ENCODE measurements at regions not wholly inside any gene's neighbourhood (a gene's known extent, or its start where the extent isn't known, plus 50 kb on each side); places are given as distances from the start of the nearest gene placed in this dataset.
"Not testable (repeated sequence)": the region's sequence is repeated elsewhere in the genome, so short reads cannot be mapped to it uniquely, and the experiment has no call there.

GRCh38 chr13:18232994-18233782 is 948.4 kb downstream of the TUBA3C start:
- Mint-ChIP-seq H3K9me3 (ENCODE audit: low read depth) (no peaks in the 10 kb centered on the region), H3K27ac (ENCODE audit: unreplicated experiment) (no peak overlapping the region)
- TF ChIP-seq CTCF (IDR thresholded peaks at IDR 0.05): no peak

GRCh38 chr13:18232298-18232993 is 949.2 kb downstream of the TUBA3C start:
- no peak for TF ChIP-seq CTCF (IDR thresholded peaks at IDR 0.05)
- peaks cover 6% of the 10 kb centered on the region for H3K9me3 Mint-ChIP-seq (ENCODE audit: low read depth)
- no peak for DNase-seq (ENCODE audit: low spot score)
- no peaks in the 10 kb centered on the region for H3K4me1 Mint-ChIP-seq (ENCODE audit: low read depth)
- H3K27ac Mint-ChIP-seq (ENCODE audit: unreplicated experiment): no peak overlapping the region
- H3K36me3 Mint-ChIP-seq (ENCODE audit: low read depth): no peaks in the 10 kb centered on the region
- H3K27me3 Mint-ChIP-seq (ENCODE audit: low read depth): no peaks in the 10 kb centered on the region
- H3K4me3 Mint-ChIP-seq (ENCODE audit: unreplicated experiment): no peak overlapping the region

More at GRCh38 chr13:18232994-18233782, 948.4 kb downstream of the TUBA3C start:
- no peaks in the 10 kb centered on the region for H3K27me3 Mint-ChIP-seq (ENCODE audit: low read depth)
- no peaks in the 10 kb centered on the region for H3K4me1 Mint-ChIP-seq (ENCODE audit: low read depth)
- no peak for DNase-seq (ENCODE audit: low spot score)
- H3K36me3 Mint-ChIP-seq (ENCODE audit: low read depth): no peaks in the 10 kb centered on the region
- H3K4me3 Mint-ChIP-seq (ENCODE audit: unreplicated experiment): no peak overlapping the region

- H3K27me3 Mint-ChIP-seq (ENCODE audit: low read depth); H3K4me1 Mint-ChIP-seq (ENCODE audit: low read depth); H3K4me3 Mint-ChIP-seq (ENCODE audit: unreplicated experiment); DNase-seq (ENCODE audit: low spot score); H3K27ac Mint-ChIP-seq (ENCODE audit: unreplicated experiment); H3K36me3 Mint-ChIP-seq (ENCODE audit: low read depth): not testable (repeated sequence)
- H3K9me3 Mint-ChIP-seq (ENCODE audit: low read depth): peaks cover 27% of the 10 kb centered on the region
Measured at GRCh38 chr13:18224411-18224810, 957.2 kb downstream of the TUBA3C start.

- H3K4me3 Mint-ChIP-seq (ENCODE audit: unreplicated experiment); H3K27me3 Mint-ChIP-seq (ENCODE audit: low read depth); H3K27ac Mint-ChIP-seq (ENCODE audit: unreplicated experiment); H3K36me3 Mint-ChIP-seq (ENCODE audit: low read depth); H3K4me1 Mint-ChIP-seq (ENCODE audit: low read depth); DNase-seq (ENCODE audit: low spot score): not testable (repeated sequence)
- peaks cover 11% of the 10 kb centered on the region for H3K9me3 Mint-ChIP-seq (ENCODE audit: low read depth)
Measured at GRCh38 chr13:18214689-18215088, 966.9 kb downstream of the TUBA3C start.

- not testable (repeated sequence) for H3K4me3 Mint-ChIP-seq (ENCODE audit: unreplicated experiment); H3K4me1 Mint-ChIP-seq (ENCODE audit: low read depth); H3K27ac Mint-ChIP-seq (ENCODE audit: unreplicated experiment); H3K27me3 Mint-ChIP-seq (ENCODE audit: low read depth); H3K36me3 Mint-ChIP-seq (ENCODE audit: low read depth); DNase-seq (ENCODE audit: low spot score); H3K9me3 Mint-ChIP-seq (ENCODE audit: low read depth)
Measured at GRCh38 chr13:18213511-18213910, 968.1 kb downstream of the TUBA3C start.

GRCh38 chr13:18212873-18213272 is 968.8 kb downstream of the TUBA3C start:
- H3K9me3 Mint-ChIP-seq (ENCODE audit: low read depth): peaks cover 8% of the 10 kb centered on the region
- H3K36me3 Mint-ChIP-seq (ENCODE audit: low read depth): no peaks in the 10 kb centered on the region
- no peaks in the 10 kb centered on the region for H3K27me3 Mint-ChIP-seq (ENCODE audit: low read depth)
- no peak for TF ChIP-seq CTCF (IDR thresholded peaks at IDR 0.05)
- no peaks in the 10 kb centered on the region for H3K4me1 Mint-ChIP-seq (ENCODE audit: low read depth)
- no peak overlapping the region for H3K27ac Mint-ChIP-seq (ENCODE audit: unreplicated experiment)
- no peak overlapping the region for H3K4me3 Mint-ChIP-seq (ENCODE audit: unreplicated experiment)
- DNase-seq (ENCODE audit: low spot score): no peak

GRCh38 chr13:18211752-18212560 is 969.7 kb downstream of the TUBA3C start:
- H3K4me1 Mint-ChIP-seq (ENCODE audit: low read depth); DNase-seq (ENCODE audit: low spot score); H3K27me3 Mint-ChIP-seq (ENCODE audit: low read depth); H3K27ac Mint-ChIP-seq (ENCODE audit: unreplicated experiment); H3K9me3 Mint-ChIP-seq (ENCODE audit: low read depth); H3K36me3 Mint-ChIP-seq (ENCODE audit: low read depth); H3K4me3 Mint-ChIP-seq (ENCODE audit: unreplicated experiment): not testable (repeated sequence)

GRCh38 chr13:18204614-18205178 is 976.9 kb downstream of the TUBA3C start:
- not testable (repeated sequence) for DNase-seq (ENCODE audit: low spot score); H3K27ac Mint-ChIP-seq (ENCODE audit: unreplicated experiment); H3K27me3 Mint-ChIP-seq (ENCODE audit: low read depth); H3K4me3 Mint-ChIP-seq (ENCODE audit: unreplicated experiment); H3K4me1 Mint-ChIP-seq (ENCODE audit: low read depth); H3K36me3 Mint-ChIP-seq (ENCODE audit: low read depth)
- H3K9me3 Mint-ChIP-seq (ENCODE audit: low read depth): peaks cover 17% of the 10 kb centered on the region

GRCh38 chr13:18195365-18195678 is 986.3 kb downstream of the TUBA3C start:
- not testable (repeated sequence) for H3K4me1 Mint-ChIP-seq (ENCODE audit: low read depth); DNase-seq (ENCODE audit: low spot score); H3K36me3 Mint-ChIP-seq (ENCODE audit: low read depth); H3K4me3 Mint-ChIP-seq (ENCODE audit: unreplicated experiment); H3K27ac Mint-ChIP-seq (ENCODE audit: unreplicated experiment); H3K27me3 Mint-ChIP-seq (ENCODE audit: low read depth)
- H3K9me3 Mint-ChIP-seq (ENCODE audit: low read depth): peaks cover 19% of the 10 kb centered on the region

Data from chondrocyte (in vitro differentiated cells).